DOHH2 (cell line): ENCODE measurements at regions not wholly inside any gene's neighbourhood (a gene's known extent, or its start where the extent isn't known, plus 50 kb on each side); places are given as distances from the start of the nearest gene placed in this dataset.

Experiments used
- EZH2phosphoT487 ChIP-seq: fragments of 200-600 bp; sonication (generic); IDR thresholded peaks from 2 replicates; pipeline ENCODE4 v1.6.1; 2017; ENCODE audit warnings: borderline replicate concordance, mild to moderate bottlenecking, antibody characterized with exemption, low read length, moderate library complexity, mixed read lengths
- TF ChIP-seq, protein P1 (sequence below): fragments of 200-600 bp; sonication (generic); IDR thresholded peaks from one replicate; pipeline ENCODE4 v1.5.1; 2014; ENCODE audit warnings: antibody characterized with exemption, mild to moderate bottlenecking, low read depth, low read length; ENCODE audit not compliant: poor library complexity, severe bottlenecking

DNA sequence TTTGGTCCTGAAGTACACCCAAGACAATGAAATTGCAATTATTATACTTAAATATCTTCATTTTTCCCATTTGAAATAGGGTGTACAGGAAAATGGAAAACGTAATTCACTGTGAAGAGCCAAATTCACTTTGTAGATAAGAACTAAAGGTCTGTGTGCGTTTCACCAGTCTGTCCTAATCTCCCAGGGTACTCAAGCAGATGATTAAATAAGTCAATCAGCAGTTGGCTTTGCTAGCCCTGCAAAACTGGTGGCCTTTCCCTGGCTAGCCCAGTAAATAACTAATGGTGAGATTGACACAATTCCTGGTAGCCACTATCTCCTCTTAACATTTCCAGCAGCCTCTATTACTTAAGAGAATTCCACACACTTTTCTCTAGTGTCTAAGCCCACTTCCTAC, 389.3 kb downstream of the TBL1XR1 start:
- TF ChIP-seq, protein P1, sequence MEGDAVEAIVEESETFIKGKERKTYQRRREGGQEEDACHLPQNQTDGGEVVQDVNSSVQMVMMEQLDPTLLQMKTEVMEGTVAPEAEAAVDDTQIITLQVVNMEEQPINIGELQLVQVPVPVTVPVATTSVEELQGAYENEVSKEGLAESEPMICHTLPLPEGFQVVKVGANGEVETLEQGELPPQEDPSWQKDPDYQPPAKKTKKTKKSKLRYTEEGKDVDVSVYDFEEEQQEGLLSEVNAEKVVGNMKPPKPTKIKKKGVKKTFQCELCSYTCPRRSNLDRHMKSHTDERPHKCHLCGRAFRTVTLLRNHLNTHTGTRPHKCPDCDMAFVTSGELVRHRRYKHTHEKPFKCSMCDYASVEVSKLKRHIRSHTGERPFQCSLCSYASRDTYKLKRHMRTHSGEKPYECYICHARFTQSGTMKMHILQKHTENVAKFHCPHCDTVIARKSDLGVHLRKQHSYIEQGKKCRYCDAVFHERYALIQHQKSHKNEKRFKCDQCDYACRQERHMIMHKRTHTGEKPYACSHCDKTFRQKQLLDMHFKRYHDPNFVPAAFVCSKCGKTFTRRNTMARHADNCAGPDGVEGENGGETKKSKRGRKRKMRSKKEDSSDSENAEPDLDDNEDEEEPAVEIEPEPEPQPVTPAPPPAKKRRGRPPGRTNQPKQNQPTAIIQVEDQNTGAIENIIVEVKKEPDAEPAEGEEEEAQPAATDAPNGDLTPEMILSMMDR, result no peak
- no peak for TF ChIP-seq EZH2phosphoT487
